ENCODE measurements at regions not wholly inside any gene's neighbourhood (a gene's known extent, or its start where the extent isn't known, plus 50 kb on each side); places are given as distances from the start of the nearest gene placed in this dataset.

DNA sequence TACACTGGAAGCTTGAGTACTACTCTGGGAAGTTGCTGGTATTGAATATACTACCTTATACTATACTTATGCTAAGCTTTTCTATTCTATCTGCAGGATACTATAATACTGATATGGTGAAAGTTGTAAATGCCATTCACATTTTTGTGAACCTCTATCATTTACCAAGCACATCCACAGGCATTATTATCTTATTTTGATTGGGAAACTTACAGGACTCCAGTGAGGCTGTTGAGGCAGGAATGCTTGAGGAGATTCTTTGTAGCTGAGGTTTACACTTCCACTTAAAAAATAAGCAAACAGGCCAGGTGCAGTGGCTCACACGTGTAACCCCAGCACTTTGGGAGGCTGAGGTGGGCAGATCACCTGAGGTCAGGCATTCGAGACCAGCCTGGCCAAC, 442.9 kb downstream of the QKI start:
- TF ChIP-seq POLR2AphosphoS5 (IDR thresholded peaks at IDR 0.05; ENCODE audit: borderline replicate concordance, low read depth, low read length) (no peak), EZH2 (IDR thresholded peaks at IDR 0.05) (no peak), FOXP2 (optimal IDR thresholded peaks at IDR 0.05; ENCODE audit: control extremely low read depth, extremely low read length, insufficient read depth) (no peak)
